ENCODE measurements at regions not wholly inside any gene's neighbourhood (a gene's known extent, or its start where the extent isn't known, plus 50 kb on each side); places are given as distances from the start of the nearest gene placed in this dataset.

DNA sequence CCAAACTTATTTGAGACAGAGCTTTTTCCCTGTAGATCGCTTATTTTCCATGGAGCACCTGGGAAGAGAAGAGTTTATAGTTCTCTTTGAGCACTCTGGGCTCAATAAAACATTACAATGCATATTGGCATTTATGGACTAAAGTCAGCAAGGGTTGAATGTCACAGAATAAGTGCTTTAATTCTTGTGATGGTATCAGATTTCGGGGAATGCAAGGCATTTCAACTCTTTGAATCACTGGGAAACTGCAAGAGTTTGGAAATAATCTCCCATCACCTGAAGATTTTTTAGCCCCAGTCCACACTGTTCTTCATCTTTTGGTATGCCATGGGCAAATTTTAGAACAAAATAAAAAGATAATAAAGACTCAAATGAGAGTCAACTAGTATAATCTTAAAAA is 111.5 kb upstream of the WDFY3 start:
- H3K9ac ChIP-seq (ENCODE audit: low read depth, low read length, poor library complexity), result no peak overlapping the region
- H4K91ac ChIP-seq (ENCODE audit: low read depth, low read length, poor library complexity), result no peak overlapping the region
- no CpG with 5 or more reads among the region's 2 CpGs for WGBS, 2 donors (ENCODE audit: extremely low coverage in 2 of 2, insufficient read length in 2 of 2, insufficient replicate concordance in 1 of 2)

GRCh38 chr4:85081196-85081595 is 114.7 kb upstream of the WDFY3 start:
- H3K27ac ChIP-seq (replicated peaks; ENCODE audit: low read length), result no peak overlapping the region
- H2BK5ac ChIP-seq (ENCODE audit: low read length), result no peak overlapping the region
- no peak overlapping the region for H2BK15ac ChIP-seq (ENCODE audit: low read length)
- no peak overlapping the region for H2AK5ac ChIP-seq (ENCODE audit: low read depth, low read length)
- H2AFZ ChIP-seq (ENCODE audit: low read length), result no peak overlapping the region
- no peak overlapping the region for H4K8ac ChIP-seq (ENCODE audit: low read depth, low read length)
- H2BK120ac ChIP-seq (ENCODE audit: low read depth, low read length), result no peak overlapping the region
- H3K4ac ChIP-seq (ENCODE audit: low read length), result no peak overlapping the region
- H2BK12ac ChIP-seq (ENCODE audit: low read length), result no peak overlapping the region
- no peak overlapping the region for H3K4me2 ChIP-seq (ENCODE audit: insufficient read depth, low read length, poor library complexity, severe bottlenecking)
- no peak overlapping the region for H4K91ac ChIP-seq (ENCODE audit: low read depth, low read length, poor library complexity)
- H3K14ac ChIP-seq (ENCODE audit: low read length), result no peak overlapping the region
- WGBS, 2 donors (ENCODE audit: extremely low coverage in 2 of 2, insufficient read length in 2 of 2, insufficient replicate concordance in 1 of 2), result no CpG with 5 or more reads among the region's 1 CpG
- H3K4me1 ChIP-seq (ENCODE audit: control insufficient read depth in 2 of 2, insufficient read depth in 1 of 2, low read depth in 1 of 2, low read length in 2 of 2), result no peaks in the 10 kb centered on the region
- no peak for DNase-seq (ENCODE audit: low spot score)
- no peaks in the 10 kb centered on the region for H3K36me3 ChIP-seq (replicated peaks in 1 of 2; ENCODE audit: control insufficient read depth in 2 of 2, insufficient read depth in 2 of 2, low read length in 2 of 2)
- H3K9me3 ChIP-seq (replicated peaks in 1 of 2; ENCODE audit: control insufficient read depth in 2 of 2, insufficient read depth in 1 of 2, low read depth in 1 of 2, low read length in 2 of 2), result no peaks in the 10 kb centered on the region
- peaks cover 0 to 4% (median 0%) of the 10 kb centered on the region in 3 experiments for H3K27me3 ChIP-seq (ENCODE audit: control insufficient read depth in 3 of 3, insufficient read depth in 3 of 3, low read depth in 1 of 3, low read length in 3 of 3)
- no peak overlapping the region for H3K23ac ChIP-seq (ENCODE audit: low read depth, low read length, poor library complexity)
- H3K4me3 ChIP-seq (ENCODE audit: low read length in 2 of 2), result no peak overlapping the region
- H3K9ac ChIP-seq (ENCODE audit: low read depth, low read length, poor library complexity), result no peak overlapping the region
- no peak overlapping the region for H3K18ac ChIP-seq (ENCODE audit: low read length)
- H3K79me1 ChIP-seq (ENCODE audit: low read depth, low read length), result no peaks in the 10 kb centered on the region

More for the DNA sequence above, 111.5 kb upstream of the WDFY3 start:
- H3K4me3 ChIP-seq (ENCODE audit: low read length in 2 of 2), result no peak overlapping the region
- no peak overlapping the region for H2AFZ ChIP-seq (ENCODE audit: low read length)
- no peak overlapping the region for H3K27ac ChIP-seq (replicated peaks; ENCODE audit: low read length)
- H3K23ac ChIP-seq (ENCODE audit: low read depth, low read length, poor library complexity), result no peak overlapping the region
- H3K4me1 ChIP-seq (ENCODE audit: control insufficient read depth in 2 of 2, insufficient read depth in 1 of 2, low read depth in 1 of 2, low read length in 2 of 2), result no peaks in the 10 kb centered on the region
- H3K4me2 ChIP-seq (ENCODE audit: insufficient read depth, low read length, poor library complexity, severe bottlenecking), result no peak overlapping the region
- no peak overlapping the region for H3K4ac ChIP-seq (ENCODE audit: low read length)
- no peaks in the 10 kb centered on the region for H3K27me3 ChIP-seq (ENCODE audit: control insufficient read depth in 3 of 3, insufficient read depth in 3 of 3, low read depth in 1 of 3, low read length in 3 of 3)
- H3K9me3 ChIP-seq (replicated peaks in 1 of 2; ENCODE audit: control insufficient read depth in 2 of 2, insufficient read depth in 1 of 2, low read depth in 1 of 2, low read length in 2 of 2), result peaks cover 0 to 2% of the 10 kb centered on the region in 2 donors
- no peak overlapping the region for H2BK15ac ChIP-seq (ENCODE audit: low read length)
- no peak overlapping the region for H2AK5ac ChIP-seq (ENCODE audit: low read depth, low read length)
- no peaks in the 10 kb centered on the region for H3K36me3 ChIP-seq (replicated peaks in 1 of 2; ENCODE audit: control insufficient read depth in 2 of 2, insufficient read depth in 2 of 2, low read length in 2 of 2)
- no peak overlapping the region for H2BK12ac ChIP-seq (ENCODE audit: low read length)
- no peak overlapping the region for H2BK120ac ChIP-seq (ENCODE audit: low read depth, low read length)
- H3K18ac ChIP-seq (ENCODE audit: low read length), result no peak overlapping the region
- no peak for DNase-seq (ENCODE audit: low spot score)
- no peak overlapping the region for H4K8ac ChIP-seq (ENCODE audit: low read depth, low read length)
- no peak overlapping the region for H2BK5ac ChIP-seq (ENCODE audit: low read length)
- H3K79me1 ChIP-seq (ENCODE audit: low read depth, low read length), result no peaks in the 10 kb centered on the region
- H3K14ac ChIP-seq (ENCODE audit: low read length), result no peak overlapping the region

GRCh38 chr4:85084371-85085094 is 118.0 kb upstream of the WDFY3 start:
- Histone ChIP-seq H2BK5ac (ENCODE audit: low read length) (no peak overlapping the region), H3K4ac (ENCODE audit: low read length) (no peak overlapping the region), H2BK120ac (ENCODE audit: low read depth, low read length) (no peak overlapping the region), H2BK15ac (ENCODE audit: low read length) (no peak overlapping the region), H4K91ac (ENCODE audit: low read depth, low read length, poor library complexity) (no peak overlapping the region), H2AFZ (ENCODE audit: low read length) (no peak overlapping the region), H3K4me1 (ENCODE audit: control insufficient read depth in 2 of 2, insufficient read depth in 1 of 2, low read depth in 1 of 2, low read length in 2 of 2) (no peaks in the 10 kb centered on the region), H3K27me3 (ENCODE audit: control insufficient read depth in 3 of 3, insufficient read depth in 3 of 3, low read depth in 1 of 3, low read length in 3 of 3) (peaks cover 0 to 4% (median 0%) of the 10 kb centered on the region in 3 experiments), H2AK5ac (ENCODE audit: low read depth, low read length) (no peak overlapping the region), H3K9ac (ENCODE audit: low read depth, low read length, poor library complexity) (no peak overlapping the region), H3K14ac (ENCODE audit: low read length) (no peak overlapping the region), H3K4me2 (ENCODE audit: insufficient read depth, low read length, poor library complexity, severe bottlenecking) (no peak overlapping the region), H3K23ac (ENCODE audit: low read depth, low read length, poor library complexity) (no peak overlapping the region), H4K8ac (ENCODE audit: low read depth, low read length) (no peak overlapping the region), H3K4me3 (ENCODE audit: low read length in 2 of 2) (no peak overlapping the region), H3K36me3 (replicated peaks in 1 of 2; ENCODE audit: control insufficient read depth in 2 of 2, insufficient read depth in 2 of 2, low read length in 2 of 2) (peaks cover 0 to 1% of the 10 kb centered on the region in 2 donors), H2BK12ac (ENCODE audit: low read length) (no peak overlapping the region), H3K79me1 (ENCODE audit: low read depth, low read length) (no peaks in the 10 kb centered on the region), H3K27ac (replicated peaks; ENCODE audit: low read length) (no peak overlapping the region), H3K18ac (ENCODE audit: low read length) (no peak overlapping the region), H3K9me3 (replicated peaks in 1 of 2; ENCODE audit: control insufficient read depth in 2 of 2, insufficient read depth in 1 of 2, low read depth in 1 of 2, low read length in 2 of 2) (peaks cover 0 to 2% of the 10 kb centered on the region in 2 donors)
- DNase-seq (ENCODE audit: low spot score), result peak; percentile 65
- no CpG with 5 or more reads among the region's 3 CpGs for WGBS, 2 donors (ENCODE audit: extremely low coverage in 2 of 2, insufficient read length in 2 of 2, insufficient replicate concordance in 1 of 2)

DNA sequence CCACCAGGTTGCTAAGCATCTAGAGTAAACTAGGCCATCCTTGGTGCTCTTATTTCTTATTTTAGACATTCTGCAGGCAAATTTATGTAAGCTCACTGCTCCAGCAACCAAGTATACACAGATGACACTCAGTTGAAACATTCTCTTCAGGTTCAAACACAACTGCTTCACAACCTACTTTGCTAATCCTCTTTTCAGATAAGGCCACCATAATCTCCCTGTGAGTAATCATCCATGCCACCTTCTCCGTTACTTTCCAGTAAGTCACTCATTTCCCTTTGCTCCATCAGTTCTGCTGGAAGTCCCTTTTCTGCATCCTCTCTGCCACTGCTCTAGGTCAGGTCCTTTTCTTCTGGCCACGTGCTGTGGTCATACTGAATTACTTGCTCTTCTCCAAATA is 120.2 kb upstream of the WDFY3 start:
- H2BK12ac ChIP-seq (ENCODE audit: low read length), result no peak overlapping the region

More for the DNA sequence above, 120.2 kb upstream of the WDFY3 start:
- Histone ChIP-seq H3K23ac (ENCODE audit: low read depth, low read length, poor library complexity) (no peak overlapping the region), H2AFZ (ENCODE audit: low read length) (no peak overlapping the region), H3K4me1 (ENCODE audit: control insufficient read depth in 2 of 2, insufficient read depth in 1 of 2, low read depth in 1 of 2, low read length in 2 of 2) (no peaks in the 10 kb centered on the region), H3K9ac (ENCODE audit: low read depth, low read length, poor library complexity) (no peak overlapping the region), H4K8ac (ENCODE audit: low read depth, low read length) (no peak overlapping the region), H3K4ac (ENCODE audit: low read length) (no peak overlapping the region), H2BK15ac (ENCODE audit: low read length) (no peak overlapping the region), H3K14ac (ENCODE audit: low read length) (no peak overlapping the region), H2AK5ac (ENCODE audit: low read depth, low read length) (no peak overlapping the region), H2BK120ac (ENCODE audit: low read depth, low read length) (no peak overlapping the region), H3K18ac (ENCODE audit: low read length) (no peak overlapping the region), H3K4me3 (ENCODE audit: low read length in 2 of 2) (no peak overlapping the region), H3K27ac (replicated peaks; ENCODE audit: low read length) (no peak overlapping the region), H3K79me1 (ENCODE audit: low read depth, low read length) (no peaks in the 10 kb centered on the region), H4K91ac (ENCODE audit: low read depth, low read length, poor library complexity) (no peak overlapping the region), H3K4me2 (ENCODE audit: insufficient read depth, low read length, poor library complexity, severe bottlenecking) (no peak overlapping the region), H3K36me3 (replicated peaks in 1 of 2; ENCODE audit: control insufficient read depth in 2 of 2, insufficient read depth in 2 of 2, low read length in 2 of 2) (peaks cover 0 to 1% of the 10 kb centered on the region in 2 donors), H3K9me3 (replicated peaks in 1 of 2; ENCODE audit: control insufficient read depth in 2 of 2, insufficient read depth in 1 of 2, low read depth in 1 of 2, low read length in 2 of 2) (peaks cover 0 to 2% of the 10 kb centered on the region in 2 donors), H3K27me3 (ENCODE audit: control insufficient read depth in 3 of 3, insufficient read depth in 3 of 3, low read depth in 1 of 3, low read length in 3 of 3) (peaks cover 0 to 4% (median 0%) of the 10 kb centered on the region in 3 experiments), H2BK5ac (ENCODE audit: low read length) (no peak overlapping the region)
- no CpG with 5 or more reads among the region's 2 CpGs for WGBS, 2 donors (ENCODE audit: extremely low coverage in 2 of 2, insufficient read length in 2 of 2, insufficient replicate concordance in 1 of 2)
- DNase-seq (ENCODE audit: low spot score), result no peak
